Astrocyte (in vitro differentiated cells and primary cell): ENCODE measurements at regions not wholly inside any gene's neighbourhood (a gene's known extent, or its start where the extent isn't known, plus 50 kb on each side); places are given as distances from the start of the nearest gene placed in this dataset.

ENCODE experiments used
- DNase-seq: peaks from one replicate; pipeline ENCODE4 v3.0.0-alpha.2; 2010; ENCODE audit warnings: low read depth
- FAIRE-seq: peaks from 2 replicates; lab custom pipeline; 2011; peaks lifted over from hg19 to GRCh38; lab: Jason Lieb, UNC
- H2AFZ ChIP-seq: 2 replicates; pipeline ENCODE4 v1.6.0; 2012; ENCODE audit warnings: low read depth, low read length, inconsistent platforms
- H3K27ac ChIP-seq: 2 replicates; pipeline ENCODE4 v1.5.1; 2011; ENCODE audit warnings: low read depth, low read length, inconsistent platforms
- H3K27me3 ChIP-seq: 2 replicates; pipeline ENCODE4 v1.6.0; 2011; ENCODE audit warnings: low read length, inconsistent platforms; ENCODE audit not compliant: insufficient read depth
- H3K36me3 ChIP-seq: 2 replicates; pipeline ENCODE4 v1.5.1; 2011; ENCODE audit warnings: low read length, inconsistent platforms; ENCODE audit not compliant: insufficient read depth
- H3K4me1 ChIP-seq: 2 replicates; pipeline ENCODE4 v1.5.1; 2011; ENCODE audit warnings: low read length, inconsistent platforms; ENCODE audit not compliant: insufficient read depth
- H3K4me2 ChIP-seq: 2 replicates; pipeline ENCODE4 v1.6.0; 2012; ENCODE audit warnings: low read length, inconsistent platforms
- H3K4me3 ChIP-seq: 2 replicates; pipeline ENCODE4 v1.5.1; 2011; ENCODE audit warnings: low read depth, mild to moderate bottlenecking, low read length, inconsistent platforms; ENCODE audit not compliant: insufficient read depth
- H3K79me2 ChIP-seq: 2 replicates; pipeline ENCODE4 v1.6.0; 2012; ENCODE audit warnings: mild to moderate bottlenecking, low read length, inconsistent platforms; ENCODE audit not compliant: insufficient read depth
- H3K9ac ChIP-seq: 2 replicates; pipeline ENCODE4 v1.6.0; 2012; ENCODE audit warnings: mild to moderate bottlenecking, low read length, inconsistent platforms
- H3K9me3 ChIP-seq: 2 replicates; pipeline ENCODE4 v1.5.1; 2012; ENCODE audit warnings: low read depth, mild to moderate bottlenecking, low read length, inconsistent platforms; ENCODE audit not compliant: insufficient read depth
- H4K20me1 ChIP-seq: 2 replicates; pipeline ENCODE4 v1.6.0; 2012; ENCODE audit warnings: low read length, inconsistent platforms; ENCODE audit not compliant: insufficient read depth
- H3K27ac Mint-ChIP-seq: one replicate; pipeline ENCODE4 v1.8.0; 2021; ENCODE audit warnings: mild to moderate bottlenecking, mixed read lengths; ENCODE audit not compliant: unreplicated experiment
- H3K27me3 Mint-ChIP-seq: one replicate; pipeline ENCODE4 v1.8.0; 2021; ENCODE audit warnings: low read depth, mixed read lengths; ENCODE audit not compliant: unreplicated experiment
- H3K36me3 Mint-ChIP-seq: one replicate; pipeline ENCODE4 v1.8.0; 2021; ENCODE audit warnings: low read depth, mixed read lengths; ENCODE audit not compliant: unreplicated experiment
- H3K4me1 Mint-ChIP-seq: one replicate; pipeline ENCODE4 v1.8.0; 2021; ENCODE audit warnings: low read depth, mixed read lengths; ENCODE audit not compliant: unreplicated experiment
- H3K4me3 Mint-ChIP-seq: one replicate; pipeline ENCODE4 v1.8.0; 2021; ENCODE audit warnings: mild to moderate bottlenecking, moderate library complexity, mixed read lengths; ENCODE audit not compliant: unreplicated experiment
- H3K9me3 Mint-ChIP-seq: one replicate; pipeline ENCODE4 v1.8.0; 2021; ENCODE audit warnings: mild to moderate bottlenecking, mixed read lengths; ENCODE audit not compliant: unreplicated experiment
- EZH2 ChIP-seq: IDR thresholded peaks from 2 replicates; pipeline ENCODE4 v1.6.1; 2012; ENCODE audit warnings: mild to moderate bottlenecking, low read length, inconsistent platforms; ENCODE audit not compliant: insufficient read depth
- TF ChIP-seq, protein P1 (sequence below): IDR thresholded peaks from 2 replicates; pipeline ENCODE4 v1.5.1; 2011; ENCODE audit warnings: low read depth, mild to moderate bottlenecking, inconsistent platforms, low read length, moderate library complexity; ENCODE audit not compliant: insufficient read depth

- Histone ChIP-seq H2AFZ (no peak overlapping the region), H3K79me2 (no peaks in the 10 kb centered on the region), H3K36me3 (no peaks in the 10 kb centered on the region), H3K9me3 (no peaks in the 10 kb centered on the region), H3K4me1 (no peaks in the 10 kb centered on the region), H3K27me3 (peaks cover 33% of the 10 kb centered on the region), H3K4me3 (no peak overlapping the region), H4K20me1 (no peaks in the 10 kb centered on the region), H3K4me2 (no peak overlapping the region), H3K9ac (no peak overlapping the region), H3K27ac (no peak overlapping the region)
- no peak overlapping the region for H3K27ac Mint-ChIP-seq
- no peak for TF ChIP-seq EZH2
- TF ChIP-seq, protein P1, sequence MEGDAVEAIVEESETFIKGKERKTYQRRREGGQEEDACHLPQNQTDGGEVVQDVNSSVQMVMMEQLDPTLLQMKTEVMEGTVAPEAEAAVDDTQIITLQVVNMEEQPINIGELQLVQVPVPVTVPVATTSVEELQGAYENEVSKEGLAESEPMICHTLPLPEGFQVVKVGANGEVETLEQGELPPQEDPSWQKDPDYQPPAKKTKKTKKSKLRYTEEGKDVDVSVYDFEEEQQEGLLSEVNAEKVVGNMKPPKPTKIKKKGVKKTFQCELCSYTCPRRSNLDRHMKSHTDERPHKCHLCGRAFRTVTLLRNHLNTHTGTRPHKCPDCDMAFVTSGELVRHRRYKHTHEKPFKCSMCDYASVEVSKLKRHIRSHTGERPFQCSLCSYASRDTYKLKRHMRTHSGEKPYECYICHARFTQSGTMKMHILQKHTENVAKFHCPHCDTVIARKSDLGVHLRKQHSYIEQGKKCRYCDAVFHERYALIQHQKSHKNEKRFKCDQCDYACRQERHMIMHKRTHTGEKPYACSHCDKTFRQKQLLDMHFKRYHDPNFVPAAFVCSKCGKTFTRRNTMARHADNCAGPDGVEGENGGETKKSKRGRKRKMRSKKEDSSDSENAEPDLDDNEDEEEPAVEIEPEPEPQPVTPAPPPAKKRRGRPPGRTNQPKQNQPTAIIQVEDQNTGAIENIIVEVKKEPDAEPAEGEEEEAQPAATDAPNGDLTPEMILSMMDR: no peak
- H3K9me3 Mint-ChIP-seq: peaks cover 6% of the 10 kb centered on the region
- peaks cover 47% of the 10 kb centered on the region for H3K27me3 Mint-ChIP-seq
- H3K36me3 Mint-ChIP-seq: no peaks in the 10 kb centered on the region
- FAIRE-seq (no peak), DNase-seq (no peak)
- no peak overlapping the region for H3K4me3 Mint-ChIP-seq
- peaks cover 7% of the 10 kb centered on the region for H3K4me1 Mint-ChIP-seq
These were observed 363.8 kb upstream of the SULF2 start for GRCh38 chr20:48148916-48149672.

GRCh38 chr20:48148020-48148419, 362.7 kb upstream of the SULF2 start:
- H3K4me1 ChIP-seq: no peaks in the 10 kb centered on the region

More at GRCh38 chr20:48148020-48148419, 362.7 kb upstream of the SULF2 start:
- Mint-ChIP-seq H3K36me3 (no peaks in the 10 kb centered on the region), H3K4me1 (no peaks in the 10 kb centered on the region), H3K27ac (no peak overlapping the region), H3K4me3 (no peak overlapping the region), H3K27me3 (peaks cover 47% of the 10 kb centered on the region), H3K9me3 (peaks cover 10% of the 10 kb centered on the region)
- FAIRE-seq (no peak), DNase-seq (no peak)
- Histone ChIP-seq H3K36me3 (no peaks in the 10 kb centered on the region), H3K9me3 (no peaks in the 10 kb centered on the region), H3K27me3 (peaks cover 28% of the 10 kb centered on the region), H3K79me2 (no peaks in the 10 kb centered on the region), H3K9ac (no peak overlapping the region), H3K27ac (no peak overlapping the region), H2AFZ (no peak overlapping the region), H3K4me2 (no peak overlapping the region), H4K20me1 (no peaks in the 10 kb centered on the region), H3K4me3 (no peak overlapping the region)
- TF ChIP-seq EZH2: no peak
- TF ChIP-seq, protein P1: no peak
